IgD-negative memory B cell (primary cell): ENCODE measurements at regions not wholly inside any gene's neighbourhood (a gene's known extent, or its start where the extent isn't known, plus 50 kb on each side); places are given as distances from the start of the nearest gene placed in this dataset.
"Not testable (repeated sequence)": the region's sequence is repeated elsewhere in the genome, so short reads cannot be mapped to it uniquely, and the experiment has no call there.

Source experiments
- H3K27ac Mint-ChIP-seq, 3 donors: one replicate each; pipeline ENCODE4 v1.8.0; 2020 to 2022; ENCODE audit warnings: mild to moderate bottlenecking in 3 of 3, mixed read lengths in 3 of 3, moderate library complexity in 1 of 3
- H3K27me3 Mint-ChIP-seq: one replicate; pipeline ENCODE4 v1.8.0; 2021; ENCODE audit warnings: mixed read lengths
- H3K36me3 Mint-ChIP-seq: one replicate; pipeline ENCODE4 v1.8.0; 2020; ENCODE audit warnings: mild to moderate bottlenecking, mixed read lengths
- H3K4me1 Mint-ChIP-seq, 3 donors: one replicate each; pipeline ENCODE4 v1.8.0; 2020 to 2022; ENCODE audit warnings: mixed read lengths in 3 of 3, mild to moderate bottlenecking in 1 of 3
- H3K4me3 Mint-ChIP-seq, 4 donors: one replicate each; pipeline ENCODE4 v1.8.0; 2020 to 2022; ENCODE audit warnings: mild to moderate bottlenecking in 4 of 4, mixed read lengths in 4 of 4, moderate library complexity in 3 of 4
- H3K9me3 Mint-ChIP-seq, 3 donors: one replicate each; pipeline ENCODE4 v1.8.0; 2020 to 2021; ENCODE audit warnings: mixed read lengths in 3 of 3, mild to moderate bottlenecking in 1 of 3

- H3K9me3 Mint-ChIP-seq, H3K27me3 Mint-ChIP-seq, H3K36me3 Mint-ChIP-seq, H3K4me3 Mint-ChIP-seq, H3K27ac Mint-ChIP-seq: not testable (repeated sequence)
- peaks cover 0 to 10% (median 7%) of the 10 kb centered on the region in 3 donors for H3K4me1 Mint-ChIP-seq
Measured at GRCh38 chr5:56295311-56295710, 62.2 kb upstream of the ANKRD55 start.

- Mint-ChIP-seq H3K9me3 (no peaks in the 10 kb centered on the region), H3K27me3 (no peaks in the 10 kb centered on the region), H3K36me3 (no peaks in the 10 kb centered on the region), H3K4me1 (peaks cover 0 to 12% (median 7%) of the 10 kb centered on the region in 3 donors), H3K4me3 (no peak overlapping the region), H3K27ac (no peak overlapping the region)
Measured at GRCh38 chr5:56294354-56294753, 61.2 kb upstream of the ANKRD55 start.

GRCh38 chr5:56292874-56293273 lies 59.7 kb upstream of the ANKRD55 start:
- not testable (repeated sequence) for H3K27ac Mint-ChIP-seq, H3K27me3 Mint-ChIP-seq, H3K9me3 Mint-ChIP-seq, H3K4me3 Mint-ChIP-seq, H3K36me3 Mint-ChIP-seq
- peaks cover 0 to 12% (median 7%) of the 10 kb centered on the region in 3 donors for H3K4me1 Mint-ChIP-seq

- peaks cover 0 to 12% (median 7%) of the 10 kb centered on the region in 3 donors for H3K4me1 Mint-ChIP-seq
- no peaks in the 10 kb centered on the region for H3K36me3 Mint-ChIP-seq
- H3K4me3 Mint-ChIP-seq, result no peak overlapping the region
- no peak overlapping the region for H3K27ac Mint-ChIP-seq
- no peaks in the 10 kb centered on the region for H3K9me3 Mint-ChIP-seq
- no peaks in the 10 kb centered on the region for H3K27me3 Mint-ChIP-seq
Measured at GRCh38 chr5:56291661-56292374, 58.7 kb upstream of the ANKRD55 start.

GRCh38 chr5:56291079-56291643 lies 58.0 kb upstream of the ANKRD55 start:
- peak overlapping the region in 1 of 4 donors; percentile 28 for H3K4me3 Mint-ChIP-seq
- no peaks in the 10 kb centered on the region for H3K27me3 Mint-ChIP-seq
- H3K4me1 Mint-ChIP-seq, result peaks cover 0 to 12% (median 7%) of the 10 kb centered on the region in 3 donors
- H3K9me3 Mint-ChIP-seq, result no peaks in the 10 kb centered on the region
- no peaks in the 10 kb centered on the region for H3K36me3 Mint-ChIP-seq
- H3K27ac Mint-ChIP-seq, result no peak overlapping the region

- no peaks in the 10 kb centered on the region for H3K9me3 Mint-ChIP-seq
- no peaks in the 10 kb centered on the region for H3K27me3 Mint-ChIP-seq
- no peaks in the 10 kb centered on the region for H3K36me3 Mint-ChIP-seq
- peak overlapping the region in 1 of 4 donors; percentile 28 for H3K4me3 Mint-ChIP-seq
- H3K4me1 Mint-ChIP-seq, result peaks cover 0 to 12% (median 7%) of the 10 kb centered on the region in 3 donors
- H3K27ac Mint-ChIP-seq, result no peak overlapping the region
Measured at GRCh38 chr5:56290378-56291078, 57.4 kb upstream of the ANKRD55 start.

GRCh38 chr5:56289602-56289987 lies 56.5 kb upstream of the ANKRD55 start:
- Mint-ChIP-seq H3K9me3 (no peaks in the 10 kb centered on the region), H3K27ac (no peak overlapping the region), H3K4me3 (no peak overlapping the region), H3K27me3 (no peaks in the 10 kb centered on the region), H3K4me1 (peaks cover 0 to 12% (median 7%) of the 10 kb centered on the region in 3 donors), H3K36me3 (no peaks in the 10 kb centered on the region)

GRCh38 chr5:56288873-56289601 lies 55.9 kb upstream of the ANKRD55 start:
- no peak overlapping the region for H3K4me3 Mint-ChIP-seq
- H3K9me3 Mint-ChIP-seq, result no peaks in the 10 kb centered on the region
- H3K4me1 Mint-ChIP-seq, result peaks cover 0 to 12% (median 7%) of the 10 kb centered on the region in 3 donors
- no peaks in the 10 kb centered on the region for H3K36me3 Mint-ChIP-seq
- no peaks in the 10 kb centered on the region for H3K27me3 Mint-ChIP-seq
- no peak overlapping the region for H3K27ac Mint-ChIP-seq

GRCh38 chr5:56286015-56286884 lies 53.1 kb upstream of the ANKRD55 start:
- H3K27ac Mint-ChIP-seq, result no peak overlapping the region
- no peaks in the 10 kb centered on the region for H3K36me3 Mint-ChIP-seq
- H3K4me3 Mint-ChIP-seq, result no peak overlapping the region
- H3K4me1 Mint-ChIP-seq, result peaks cover 0 to 9% (median 7%) of the 10 kb centered on the region in 3 donors
- H3K9me3 Mint-ChIP-seq, result no peaks in the 10 kb centered on the region
- H3K27me3 Mint-ChIP-seq, result no peaks in the 10 kb centered on the region

GRCh38 chr5:56282951-56283350 lies 49.8 kb upstream of the ANKRD55 start:
- Mint-ChIP-seq H3K27ac (no peak overlapping the region), H3K9me3 (no peaks in the 10 kb centered on the region), H3K4me1 (peaks cover 0 to 1% (median 0%) of the 10 kb centered on the region in 3 donors), H3K4me3 (no peak overlapping the region), H3K27me3 (no peaks in the 10 kb centered on the region), H3K36me3 (no peaks in the 10 kb centered on the region)
